Prostate gland (tissue), 2 donors: ENCODE measurements at regions not wholly inside any gene's neighbourhood (a gene's known extent, or its start where the extent isn't known, plus 50 kb on each side); places are given as distances from the start of the nearest gene placed in this dataset.

Source experiments
- CTCF ChIP-seq, 4 experiments: fragments of 200-600 bp in 2 of 4; fragments of 450-650 bp in 2 of 4; sonication (generic) in 2 of 4; IDR thresholded peaks; 1 replicate in 3 of 4; 2 replicates in 1 of 4; pipeline ENCODE4 v1.5.1; 2016 to 2019; ENCODE audit warnings: antibody characterized with exemption in 4 of 4, mild to moderate bottlenecking in 2 of 4, moderate library complexity in 2 of 4
- POLR2A ChIP-seq: fragments of 450-650 bp; IDR thresholded peaks from one replicate; pipeline ENCODE4 v1.6.1; 2016; ENCODE audit warnings: antibody characterized with exemption, mild to moderate bottlenecking

GRCh38 chr2:88873620-88874019, 182.1 kb downstream of the RPIA start:
- TF ChIP-seq CTCF (IDR thresholded peaks at IDR 0.05) (no peak), POLR2A (no peak)
